ENCODE measurements at regions not wholly inside any gene's neighbourhood (a gene's known extent, or its start where the extent isn't known, plus 50 kb on each side); places are given as distances from the start of the nearest gene placed in this dataset.

DNA sequence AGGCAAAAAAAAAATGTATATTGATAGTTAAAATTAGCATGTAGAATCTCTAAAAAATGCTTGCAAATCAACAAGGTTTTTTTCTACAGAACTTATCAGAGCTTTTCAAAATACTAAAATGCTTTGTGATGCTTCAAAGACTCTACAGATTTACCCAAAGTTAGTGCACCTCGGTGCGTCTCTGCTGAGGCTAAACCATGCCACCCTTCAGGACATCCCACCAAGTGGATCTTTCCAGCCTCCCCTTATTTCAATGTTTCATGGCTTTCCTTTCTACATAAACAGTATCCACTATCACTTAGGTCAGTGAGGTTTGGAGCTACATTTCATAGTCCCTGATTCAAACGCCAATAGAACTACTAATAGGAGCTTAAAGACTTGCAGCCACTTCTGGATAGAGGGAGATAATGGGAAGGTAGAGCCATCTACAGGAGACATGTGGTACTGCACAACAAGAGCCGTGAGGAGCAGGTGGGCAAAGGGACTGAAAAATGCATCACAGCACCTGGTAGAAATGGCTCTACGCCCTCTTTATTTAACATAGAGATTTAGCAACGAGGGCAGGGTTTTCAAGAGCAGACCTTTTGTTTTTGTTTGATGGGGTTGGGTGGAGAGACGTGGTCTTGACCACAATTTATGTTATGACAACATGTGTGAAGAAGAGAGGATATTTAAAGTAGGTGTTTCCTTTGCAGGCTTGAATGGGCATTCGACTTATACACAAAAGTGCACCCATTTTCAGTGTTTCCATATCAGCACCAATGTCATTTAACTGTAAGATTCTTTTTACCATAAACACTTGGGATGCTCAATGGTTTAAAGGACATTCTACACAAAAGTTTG is 56.1 kb upstream of the SLC35G4 start:
- H3K4me3 ChIP-seq (ENCODE audit: extremely low read depth, insufficient read depth, low read length, poor library complexity, severe bottlenecking): no peak overlapping the region
- 47 to 60% methylated on average over 4 to 6 of the region's 8 CpGs for WGBS, 2 experiments (ENCODE audit: insufficient coverage in 2 of 2)
- no peaks in the 10 kb centered on the region for H3K36me3 ChIP-seq (ENCODE audit: control insufficient read depth, insufficient read depth, low read length)
- H3K9me3 ChIP-seq (ENCODE audit: control insufficient read depth, low read length): no peaks in the 10 kb centered on the region
- H3K4me1 ChIP-seq (ENCODE audit: control insufficient read depth, insufficient read depth, low read length, poor library complexity, severe bottlenecking): no peaks in the 10 kb centered on the region
- no peak overlapping the region for H3K27ac ChIP-seq (ENCODE audit: low read depth, low read length, severe bottlenecking)

DNA sequence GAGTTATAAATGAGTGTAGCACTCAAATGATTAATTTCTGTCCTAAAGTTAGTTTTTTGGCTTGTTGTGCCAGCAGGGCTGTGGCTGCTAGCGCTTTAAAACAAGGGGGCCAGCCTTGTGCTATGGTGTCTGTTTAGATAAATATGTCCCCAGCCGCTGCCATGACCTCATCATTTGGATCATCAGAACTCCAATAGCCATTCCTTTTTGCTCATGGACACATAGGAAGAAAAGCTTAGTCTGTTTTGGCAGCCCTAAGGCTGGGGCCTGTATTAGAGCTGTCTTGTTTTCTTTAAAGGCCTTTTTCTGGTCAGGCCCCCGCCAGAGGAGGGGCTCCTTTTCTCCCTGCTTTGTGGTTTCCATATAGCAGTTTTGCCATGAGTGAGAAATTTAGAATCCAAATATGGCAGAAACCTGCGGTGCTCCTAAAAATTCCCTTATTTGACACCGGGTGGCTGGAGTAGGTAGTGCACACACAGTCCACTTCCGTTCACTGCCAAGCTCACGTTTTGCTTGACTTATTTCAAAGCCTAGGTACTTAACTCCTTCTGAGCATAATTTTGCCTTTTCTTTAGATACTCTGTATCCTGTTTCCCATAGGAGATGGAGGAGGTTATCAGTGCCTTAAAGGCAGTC is 60.4 kb upstream of the SLC35G4 start:
- Histone ChIP-seq H3K4me1 (ENCODE audit: control insufficient read depth, insufficient read depth, low read length, poor library complexity, severe bottlenecking) (no peaks in the 10 kb centered on the region), H3K9me3 (ENCODE audit: control insufficient read depth, low read length) (peaks cover 11% of the 10 kb centered on the region), H3K27ac (ENCODE audit: low read depth, low read length, severe bottlenecking) (no peak overlapping the region), H3K36me3 (ENCODE audit: control insufficient read depth, insufficient read depth, low read length) (no peaks in the 10 kb centered on the region), H3K4me3 (ENCODE audit: extremely low read depth, insufficient read depth, low read length, poor library complexity, severe bottlenecking) (no peak overlapping the region)
- 76 to 80% methylated on average over 3 to 4 of the region's 7 CpGs for WGBS, 2 experiments (ENCODE audit: insufficient coverage in 2 of 2)

DNA sequence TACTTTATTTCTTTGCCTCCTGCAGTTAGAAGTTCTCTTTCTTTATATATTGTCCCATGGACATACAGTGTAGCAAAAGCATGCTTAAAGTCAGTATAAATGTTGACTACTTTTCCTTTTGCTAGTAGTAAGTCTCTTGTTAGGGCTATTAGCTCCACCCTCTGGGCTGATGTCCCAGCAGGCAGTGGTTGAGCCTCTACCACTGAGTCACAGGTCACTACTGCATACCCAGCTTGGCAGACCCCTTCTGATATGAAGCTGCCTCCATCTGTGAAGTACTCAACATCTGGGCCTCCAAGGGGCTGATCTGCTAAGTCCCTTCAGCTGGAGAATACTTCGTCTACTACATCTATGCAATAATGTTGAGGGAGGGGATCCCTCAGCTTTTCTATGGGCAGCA is 61.0 kb upstream of the SLC35G4 start:
- Histone ChIP-seq H3K27ac (ENCODE audit: low read depth, low read length, severe bottlenecking) (no peak overlapping the region), H3K4me3 (ENCODE audit: extremely low read depth, insufficient read depth, low read length, poor library complexity, severe bottlenecking) (no peak overlapping the region), H3K36me3 (ENCODE audit: control insufficient read depth, insufficient read depth, low read length) (no peaks in the 10 kb centered on the region), H3K4me1 (ENCODE audit: control insufficient read depth, insufficient read depth, low read length, poor library complexity, severe bottlenecking) (no peaks in the 10 kb centered on the region), H3K9me3 (ENCODE audit: control insufficient read depth, low read length) (peaks cover 12% of the 10 kb centered on the region)
- 60% methylated on average over 1 of the region's 1 CpG; no CpG with 5 or more reads in 1 of the 2 experiments for WGBS, 2 experiments (ENCODE audit: insufficient coverage in 2 of 2)

DNA sequence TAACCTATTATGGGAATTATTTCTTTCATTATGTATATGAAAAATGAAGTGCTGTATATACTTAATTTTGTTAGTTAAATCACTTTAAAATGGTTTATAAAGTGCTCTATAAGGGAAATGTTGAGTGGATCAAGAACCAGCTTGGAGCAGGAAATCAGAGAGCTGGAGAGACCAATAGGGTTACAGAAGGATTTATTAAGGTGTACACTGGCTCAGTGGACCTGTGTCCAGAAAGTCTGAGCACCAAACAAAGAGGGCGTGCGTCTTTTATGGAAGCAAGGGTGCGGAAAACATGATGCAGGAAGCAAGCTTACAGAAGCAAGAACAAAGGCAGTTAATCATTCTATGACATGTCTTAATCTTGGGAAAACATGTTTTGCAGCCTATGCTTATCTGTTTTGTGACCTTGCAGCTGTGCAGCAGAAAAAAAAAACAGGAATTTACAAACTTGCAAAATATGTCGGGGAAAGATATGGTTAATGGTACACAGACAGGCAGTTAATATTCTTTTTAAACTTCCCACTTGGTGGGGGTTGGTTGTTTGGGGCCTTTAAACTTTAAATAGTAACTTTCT is 65.2 kb upstream of the SLC35G4 start:
- 89 to 92% methylated on average over 3 of the region's 4 CpGs for WGBS, 2 experiments (ENCODE audit: insufficient coverage in 2 of 2)
- no peaks in the 10 kb centered on the region for H3K4me1 ChIP-seq (ENCODE audit: control insufficient read depth, insufficient read depth, low read length, poor library complexity, severe bottlenecking)
- no peak overlapping the region for H3K4me3 ChIP-seq (ENCODE audit: extremely low read depth, insufficient read depth, low read length, poor library complexity, severe bottlenecking)
- H3K27ac ChIP-seq (ENCODE audit: low read depth, low read length, severe bottlenecking): no peak overlapping the region
- H3K9me3 ChIP-seq (ENCODE audit: control insufficient read depth, low read length): peaks cover 12% of the 10 kb centered on the region
- H3K36me3 ChIP-seq (ENCODE audit: control insufficient read depth, insufficient read depth, low read length): no peaks in the 10 kb centered on the region

DNA sequence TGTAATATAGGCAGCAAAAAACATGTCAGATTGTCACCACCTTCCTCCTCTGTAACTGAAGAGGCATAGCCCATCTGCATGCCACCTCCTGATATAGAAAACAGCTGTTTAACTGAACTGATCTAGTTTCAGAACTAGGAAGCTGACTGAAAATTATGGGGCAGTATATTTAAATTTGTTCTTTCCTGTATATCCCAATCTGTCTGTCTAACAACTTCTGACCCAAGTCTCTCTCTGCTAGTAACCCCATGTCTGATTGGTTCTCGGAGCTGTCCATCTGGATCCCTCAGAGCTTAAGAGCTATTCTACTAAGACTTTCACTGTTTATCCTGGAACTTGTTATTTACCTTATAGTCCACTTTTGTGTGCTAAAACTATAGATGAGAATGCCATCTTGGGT is 68.2 kb upstream of the SLC35G4 start:
- no peak overlapping the region for H3K27ac ChIP-seq (ENCODE audit: low read depth, low read length, severe bottlenecking)
- 100% methylated on average over 1 of the region's 1 CpG; no CpG with 5 or more reads in 1 of the 2 experiments for WGBS, 2 experiments (ENCODE audit: insufficient coverage in 2 of 2)
- H3K9me3 ChIP-seq (ENCODE audit: control insufficient read depth, low read length): peaks cover 12% of the 10 kb centered on the region
- H3K36me3 ChIP-seq (ENCODE audit: control insufficient read depth, insufficient read depth, low read length): no peaks in the 10 kb centered on the region
- no peaks in the 10 kb centered on the region for H3K4me1 ChIP-seq (ENCODE audit: control insufficient read depth, insufficient read depth, low read length, poor library complexity, severe bottlenecking)
- H3K4me3 ChIP-seq (ENCODE audit: extremely low read depth, insufficient read depth, low read length, poor library complexity, severe bottlenecking): no peak overlapping the region

DNA sequence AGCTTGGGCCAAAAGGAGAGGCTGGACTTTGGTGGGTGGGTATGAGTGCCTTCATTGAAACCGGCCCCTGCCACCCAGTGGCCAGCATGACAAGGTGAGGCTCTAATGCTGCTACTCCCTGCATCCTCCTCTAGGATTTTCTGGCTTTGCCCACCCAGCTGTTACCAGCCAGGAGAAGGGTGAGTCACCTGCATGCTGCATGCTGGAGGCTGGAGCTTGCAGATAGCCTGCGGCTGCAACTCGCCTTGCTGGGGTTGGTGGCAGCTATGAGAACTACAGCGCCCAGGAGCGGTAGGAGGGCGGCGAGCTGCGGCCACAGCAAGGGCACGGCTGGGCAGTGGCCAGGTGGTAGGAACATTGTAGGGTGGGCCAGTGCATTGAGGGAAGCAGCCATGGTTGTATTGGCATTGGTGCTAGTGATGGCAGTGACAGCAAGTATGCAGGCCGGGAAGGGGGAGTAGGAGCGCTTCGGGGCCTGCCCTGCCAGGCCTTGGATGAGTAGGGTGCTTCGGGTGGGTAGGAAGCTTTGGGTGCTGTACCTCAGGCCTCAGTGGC is 75.4 kb upstream of the SLC35G4 start:
- Histone ChIP-seq H3K4me1 (ENCODE audit: control insufficient read depth, insufficient read depth, low read length, poor library complexity, severe bottlenecking) (no peaks in the 10 kb centered on the region), H3K27ac (ENCODE audit: low read depth, low read length, severe bottlenecking) (no peak overlapping the region), H3K4me3 (ENCODE audit: extremely low read depth, insufficient read depth, low read length, poor library complexity, severe bottlenecking) (no peak overlapping the region), H3K36me3 (ENCODE audit: control insufficient read depth, insufficient read depth, low read length) (no peaks in the 10 kb centered on the region), H3K9me3 (ENCODE audit: control insufficient read depth, low read length) (no peaks in the 10 kb centered on the region)
- WGBS, 2 experiments (ENCODE audit: insufficient coverage in 2 of 2): 93 to 94% methylated on average over 12 to 13 of the region's 13 CpGs

DNA sequence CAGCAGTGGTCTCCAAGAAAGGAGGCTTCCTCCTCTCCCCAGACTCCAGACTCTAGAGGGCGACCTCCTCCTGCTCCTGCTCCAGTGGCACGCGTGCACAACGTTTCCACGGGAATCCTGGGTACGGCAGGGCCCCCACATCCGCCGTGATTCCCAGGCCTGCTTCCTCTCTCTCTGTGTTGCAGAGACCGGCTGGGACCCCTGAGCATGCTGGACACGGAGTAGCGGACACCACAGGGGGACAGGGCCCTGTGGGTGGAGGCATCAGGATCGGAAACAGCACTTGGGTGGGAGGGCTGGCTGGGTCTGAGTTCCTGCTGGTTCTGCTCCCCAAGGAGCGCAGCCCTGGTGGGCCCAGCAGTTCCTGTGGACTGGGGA is 75.9 kb upstream of the SLC35G4 start:
- 95% methylated on average over 11 to 12 of the region's 13 CpGs for WGBS, 2 experiments (ENCODE audit: insufficient coverage in 2 of 2)
- Histone ChIP-seq H3K4me3 (ENCODE audit: extremely low read depth, insufficient read depth, low read length, poor library complexity, severe bottlenecking) (no peak overlapping the region), H3K9me3 (ENCODE audit: control insufficient read depth, low read length) (no peaks in the 10 kb centered on the region), H3K27ac (ENCODE audit: low read depth, low read length, severe bottlenecking) (no peak overlapping the region), H3K36me3 (ENCODE audit: control insufficient read depth, insufficient read depth, low read length) (no peaks in the 10 kb centered on the region), H3K4me1 (ENCODE audit: control insufficient read depth, insufficient read depth, low read length, poor library complexity, severe bottlenecking) (no peaks in the 10 kb centered on the region)

DNA sequence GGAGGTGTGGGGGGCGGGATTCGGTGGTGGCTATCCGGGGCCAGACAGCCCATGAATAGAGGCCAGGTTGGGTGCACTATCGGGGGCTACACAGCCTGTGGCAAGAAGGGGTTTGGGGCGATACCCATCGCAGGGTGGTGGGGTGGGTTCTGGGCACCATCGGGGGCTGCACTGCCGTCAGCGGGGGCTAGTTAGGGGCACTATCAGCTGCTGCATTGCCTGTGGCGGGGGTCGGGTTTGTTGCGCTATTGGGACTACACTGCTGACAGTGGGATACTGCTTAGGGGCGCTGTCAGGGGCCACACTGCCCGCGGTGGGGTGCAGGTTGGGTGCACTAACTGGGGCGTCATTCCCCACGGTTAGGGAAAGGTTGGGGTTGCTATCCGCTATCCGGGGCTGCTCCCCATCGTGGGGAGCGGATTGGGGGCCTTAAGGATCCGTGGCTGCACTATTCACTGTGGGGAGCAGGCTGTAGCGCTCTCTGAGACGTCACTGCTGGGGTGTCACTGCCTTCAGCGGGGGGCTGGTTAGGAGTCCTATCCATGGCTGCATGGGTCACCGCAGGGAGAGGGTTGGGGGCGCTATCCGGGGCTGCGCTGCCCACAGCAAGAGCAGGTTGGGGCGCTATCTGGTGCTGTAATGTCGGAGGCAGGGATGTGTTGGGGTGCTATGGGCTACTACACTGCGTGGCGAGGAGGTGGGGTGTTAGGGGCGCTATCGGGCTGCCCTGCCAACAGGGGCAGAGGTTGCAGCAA is 76.5 kb upstream of the SLC35G4 start:
- no peaks in the 10 kb centered on the region for H3K9me3 ChIP-seq (ENCODE audit: control insufficient read depth, low read length)
- H3K4me1 ChIP-seq (ENCODE audit: control insufficient read depth, insufficient read depth, low read length, poor library complexity, severe bottlenecking): no peaks in the 10 kb centered on the region
- WGBS, 2 experiments (ENCODE audit: insufficient coverage in 2 of 2): 90 to 96% methylated on average over 25 to 31 of the region's 35 CpGs
- no peak overlapping the region for H3K4me3 ChIP-seq (ENCODE audit: extremely low read depth, insufficient read depth, low read length, poor library complexity, severe bottlenecking)
- H3K36me3 ChIP-seq (ENCODE audit: control insufficient read depth, insufficient read depth, low read length): no peaks in the 10 kb centered on the region
- H3K27ac ChIP-seq (ENCODE audit: low read depth, low read length, severe bottlenecking): no peak overlapping the region

DNA sequence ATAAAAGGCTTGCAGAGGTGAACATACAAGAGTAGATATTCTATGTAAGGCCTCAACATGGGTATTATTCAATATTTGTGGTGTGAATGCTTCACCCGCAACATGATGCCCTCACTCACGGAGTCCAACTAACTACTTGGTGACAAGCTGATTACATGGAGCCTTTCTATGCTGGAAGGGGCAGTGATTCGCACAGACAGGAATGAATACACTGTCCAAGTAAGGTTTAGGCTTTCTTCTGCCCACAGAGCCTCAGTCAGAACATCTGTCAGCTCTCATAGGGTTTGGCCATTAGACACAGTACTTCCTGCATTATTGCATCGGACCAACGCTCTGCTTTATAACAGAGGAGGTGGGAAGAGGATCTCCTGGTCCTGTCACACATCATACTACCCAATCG is 80.3 kb upstream of the SLC35G4 start:
- no peaks in the 10 kb centered on the region for H3K36me3 ChIP-seq (ENCODE audit: control insufficient read depth, insufficient read depth, low read length)
- no peaks in the 10 kb centered on the region for H3K4me1 ChIP-seq (ENCODE audit: control insufficient read depth, insufficient read depth, low read length, poor library complexity, severe bottlenecking)
- no peaks in the 10 kb centered on the region for H3K9me3 ChIP-seq (ENCODE audit: control insufficient read depth, low read length)
- 100% methylated on average over 3 of the region's 6 CpGs for WGBS, 2 experiments (ENCODE audit: insufficient coverage in 2 of 2)
- H3K27ac ChIP-seq (ENCODE audit: low read depth, low read length, severe bottlenecking): no peak overlapping the region
- no peak overlapping the region for H3K4me3 ChIP-seq (ENCODE audit: extremely low read depth, insufficient read depth, low read length, poor library complexity, severe bottlenecking)

DNA sequence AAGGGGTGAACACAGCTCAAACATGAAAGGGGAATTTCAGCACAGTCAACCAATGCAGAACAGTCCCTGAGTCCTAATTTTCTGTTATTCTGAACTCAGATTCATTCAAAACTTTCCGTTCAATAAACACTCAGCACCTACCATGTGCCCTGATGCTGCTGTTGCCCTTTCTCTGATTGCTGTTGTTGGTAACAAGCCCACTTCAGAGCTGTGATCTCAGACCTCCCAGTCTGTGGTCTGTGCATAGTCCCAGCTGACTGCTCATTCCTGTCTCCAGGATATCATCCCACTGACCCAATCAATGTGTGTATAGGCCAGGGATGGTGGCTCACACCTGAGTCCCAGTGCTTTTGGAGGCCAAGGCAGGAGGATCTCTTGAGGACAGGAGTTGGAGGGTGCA is 82.7 kb upstream of the SLC35G4 start:
- H3K36me3 ChIP-seq (ENCODE audit: control insufficient read depth, insufficient read depth, low read length): no peaks in the 10 kb centered on the region
- H3K9me3 ChIP-seq (ENCODE audit: control insufficient read depth, low read length): no peaks in the 10 kb centered on the region
- no peak overlapping the region for H3K27ac ChIP-seq (ENCODE audit: low read depth, low read length, severe bottlenecking)
- H3K4me1 ChIP-seq (ENCODE audit: control insufficient read depth, insufficient read depth, low read length, poor library complexity, severe bottlenecking): no peaks in the 10 kb centered on the region
- H3K4me3 ChIP-seq (ENCODE audit: extremely low read depth, insufficient read depth, low read length, poor library complexity, severe bottlenecking): no peak overlapping the region
- WGBS, 2 experiments (ENCODE audit: insufficient coverage in 2 of 2): 86 to 100% methylated on average over 1 of the region's 1 CpG

Data from mesodermal cell (in vitro differentiated cells).